ENCODE measurements at regions not wholly inside any gene's neighbourhood (a gene's known extent, or its start where the extent isn't known, plus 50 kb on each side); places are given as distances from the start of the nearest gene placed in this dataset.

- Mint-ChIP-seq H3K27me3 (ENCODE audit: low read depth) (peaks cover 3% of the 10 kb centered on the region), H3K4me3 (ENCODE audit: low read depth) (no peak overlapping the region)
These were observed 280.9 kb upstream of the SIX2 start for GRCh38 chr2:45289997-45290709.

GRCh38 chr2:45288532-45289417 is 279.5 kb upstream of the SIX2 start:
- Mint-ChIP-seq H3K4me3 (ENCODE audit: low read depth) (no peak overlapping the region), H3K9me3 (no peaks in the 10 kb centered on the region), H3K27ac (no peak overlapping the region), H3K27me3 (ENCODE audit: low read depth) (peaks cover 7% of the 10 kb centered on the region), H3K36me3 (ENCODE audit: low read depth) (no peaks in the 10 kb centered on the region), H3K4me1 (ENCODE audit: low read depth) (peaks cover 10% of the 10 kb centered on the region)
- DNase-seq (ENCODE audit: low spot score): no peak
- intact Hi-C loops (cut with micrococcal nuclease): no loop called here

More at GRCh38 chr2:45289997-45290709, 280.9 kb upstream of the SIX2 start:
- Mint-ChIP-seq H3K27ac (no peak overlapping the region), H3K4me1 (ENCODE audit: low read depth) (peaks cover 10% of the 10 kb centered on the region), H3K9me3 (no peaks in the 10 kb centered on the region), H3K36me3 (ENCODE audit: low read depth) (no peaks in the 10 kb centered on the region)
- intact Hi-C loops (cut with micrococcal nuclease): no loop called here
- no peak for DNase-seq (ENCODE audit: low spot score)

- H3K27ac Mint-ChIP-seq: no peak overlapping the region
- peaks cover 8% of the 10 kb centered on the region for H3K4me1 Mint-ChIP-seq (ENCODE audit: low read depth)
- peaks cover 6% of the 10 kb centered on the region for H3K27me3 Mint-ChIP-seq (ENCODE audit: low read depth)
- H3K4me3 Mint-ChIP-seq (ENCODE audit: low read depth): no peak overlapping the region
- intact Hi-C loops (cut with micrococcal nuclease): no loop called here
- no peaks in the 10 kb centered on the region for H3K36me3 Mint-ChIP-seq (ENCODE audit: low read depth)
- no peaks in the 10 kb centered on the region for H3K9me3 Mint-ChIP-seq
- no peak for DNase-seq (ENCODE audit: low spot score)
These were observed 277.8 kb upstream of the SIX2 start for GRCh38 chr2:45287045-45287444.

GRCh38 chr2:45285771-45286390 is 276.6 kb upstream of the SIX2 start:
- DNase-seq (ENCODE audit: low spot score): no peak
- H3K36me3 Mint-ChIP-seq (ENCODE audit: low read depth): no peaks in the 10 kb centered on the region
- no peak overlapping the region for H3K27ac Mint-ChIP-seq
- H3K27me3 Mint-ChIP-seq (ENCODE audit: low read depth): peaks cover 6% of the 10 kb centered on the region
- intact Hi-C loops (cut with micrococcal nuclease): no loop called here
- no peak overlapping the region for H3K4me3 Mint-ChIP-seq (ENCODE audit: low read depth)
- peaks cover 8% of the 10 kb centered on the region for H3K4me1 Mint-ChIP-seq (ENCODE audit: low read depth)
- H3K9me3 Mint-ChIP-seq: no peaks in the 10 kb centered on the region

GRCh38 chr2:45285311-45285710 is 276.1 kb upstream of the SIX2 start:
- Mint-ChIP-seq H3K36me3 (ENCODE audit: low read depth) (no peaks in the 10 kb centered on the region), H3K27me3 (ENCODE audit: low read depth) (peaks cover 6% of the 10 kb centered on the region), H3K27ac (no peak overlapping the region), H3K4me3 (ENCODE audit: low read depth) (no peak overlapping the region), H3K4me1 (ENCODE audit: low read depth) (peaks cover 8% of the 10 kb centered on the region), H3K9me3 (no peaks in the 10 kb centered on the region)
- intact Hi-C loops (cut with micrococcal nuclease): no loop called here
- no peak for DNase-seq (ENCODE audit: low spot score)

- H3K36me3 Mint-ChIP-seq (ENCODE audit: low read depth): no peaks in the 10 kb centered on the region
These were observed 275.4 kb upstream of the SIX2 start for GRCh38 chr2:45284621-45284995.

GRCh38 chr2:45283764-45284620 is 274.7 kb upstream of the SIX2 start:
- Mint-ChIP-seq H3K27ac (no peak overlapping the region), H3K36me3 (ENCODE audit: low read depth) (no peaks in the 10 kb centered on the region), H3K4me1 (ENCODE audit: low read depth) (no peaks in the 10 kb centered on the region), H3K27me3 (ENCODE audit: low read depth) (peaks cover 8% of the 10 kb centered on the region), H3K9me3 (no peaks in the 10 kb centered on the region), H3K4me3 (ENCODE audit: low read depth) (no peak overlapping the region)
- intact Hi-C loops (cut with micrococcal nuclease): no loop called here
- no peak for DNase-seq (ENCODE audit: low spot score)

More at GRCh38 chr2:45284621-45284995, 275.4 kb upstream of the SIX2 start:
- no peak overlapping the region for H3K27ac Mint-ChIP-seq
- H3K27me3 Mint-ChIP-seq (ENCODE audit: low read depth): peaks cover 8% of the 10 kb centered on the region
- H3K4me3 Mint-ChIP-seq (ENCODE audit: low read depth): no peak overlapping the region
- H3K4me1 Mint-ChIP-seq (ENCODE audit: low read depth): peaks cover 3% of the 10 kb centered on the region
- no peaks in the 10 kb centered on the region for H3K9me3 Mint-ChIP-seq
- intact Hi-C loops (cut with micrococcal nuclease): no loop called here
- DNase-seq (ENCODE audit: low spot score): no peak

GRCh38 chr2:45282646-45283045 is 273.4 kb upstream of the SIX2 start:
- no peak overlapping the region for H3K27ac Mint-ChIP-seq
- intact Hi-C loops (cut with micrococcal nuclease): no loop called here

GRCh38 chr2:45281311-45281710 is 272.1 kb upstream of the SIX2 start:
- no peaks in the 10 kb centered on the region for H3K36me3 Mint-ChIP-seq (ENCODE audit: low read depth)
- DNase-seq (ENCODE audit: low spot score): no peak
- peaks cover 13% of the 10 kb centered on the region for H3K27me3 Mint-ChIP-seq (ENCODE audit: low read depth)
- H3K4me3 Mint-ChIP-seq (ENCODE audit: low read depth): no peak overlapping the region
- intact Hi-C loops (cut with micrococcal nuclease): no loop called here
- no peaks in the 10 kb centered on the region for H3K9me3 Mint-ChIP-seq
- H3K27ac Mint-ChIP-seq: no peak overlapping the region
- H3K4me1 Mint-ChIP-seq (ENCODE audit: low read depth): no peaks in the 10 kb centered on the region

More at GRCh38 chr2:45282646-45283045, 273.4 kb upstream of the SIX2 start:
- no peaks in the 10 kb centered on the region for H3K4me1 Mint-ChIP-seq (ENCODE audit: low read depth)
- no peaks in the 10 kb centered on the region for H3K9me3 Mint-ChIP-seq
- H3K27me3 Mint-ChIP-seq (ENCODE audit: low read depth): peaks cover 12% of the 10 kb centered on the region
- no peak overlapping the region for H3K4me3 Mint-ChIP-seq (ENCODE audit: low read depth)
- no peaks in the 10 kb centered on the region for H3K36me3 Mint-ChIP-seq (ENCODE audit: low read depth)
- DNase-seq (ENCODE audit: low spot score): no peak

GRCh38 chr2:45280794-45281193 is 271.5 kb upstream of the SIX2 start:
- Mint-ChIP-seq H3K36me3 (ENCODE audit: low read depth) (no peaks in the 10 kb centered on the region), H3K27me3 (ENCODE audit: low read depth) (peaks cover 13% of the 10 kb centered on the region), H3K9me3 (no peaks in the 10 kb centered on the region), H3K4me3 (ENCODE audit: low read depth) (no peak overlapping the region), H3K27ac (no peak overlapping the region), H3K4me1 (ENCODE audit: low read depth) (no peaks in the 10 kb centered on the region)
- intact Hi-C loops (cut with micrococcal nuclease): no loop called here
- no peak for DNase-seq (ENCODE audit: low spot score)

GRCh38 chr2:45279356-45279755 is 270.1 kb upstream of the SIX2 start:
- no peak for DNase-seq (ENCODE audit: low spot score)
- H3K4me1 Mint-ChIP-seq (ENCODE audit: low read depth): no peaks in the 10 kb centered on the region
- intact Hi-C loops (cut with micrococcal nuclease): no loop called here
- no peaks in the 10 kb centered on the region for H3K9me3 Mint-ChIP-seq
- peaks cover 13% of the 10 kb centered on the region for H3K27me3 Mint-ChIP-seq (ENCODE audit: low read depth)
- H3K36me3 Mint-ChIP-seq (ENCODE audit: low read depth): no peaks in the 10 kb centered on the region
- no peak overlapping the region for H3K4me3 Mint-ChIP-seq (ENCODE audit: low read depth)
- H3K27ac Mint-ChIP-seq: no peak overlapping the region

- no peak overlapping the region for H3K27ac Mint-ChIP-seq
- no peaks in the 10 kb centered on the region for H3K9me3 Mint-ChIP-seq
- DNase-seq (ENCODE audit: low spot score): no peak
- no peaks in the 10 kb centered on the region for H3K36me3 Mint-ChIP-seq (ENCODE audit: low read depth)
- H3K4me1 Mint-ChIP-seq (ENCODE audit: low read depth): no peaks in the 10 kb centered on the region
- intact Hi-C loops (cut with micrococcal nuclease): no loop called here
- no peak overlapping the region for H3K4me3 Mint-ChIP-seq (ENCODE audit: low read depth)
- peaks cover 10% of the 10 kb centered on the region for H3K27me3 Mint-ChIP-seq (ENCODE audit: low read depth)
These were observed 269.3 kb upstream of the SIX2 start for GRCh38 chr2:45278365-45279078.

Measured in activated T-helper 2 cell treated with anti-CD3 and anti-CD28 coated beads, Interferon-gamma antibody, Interleukin-2, Interleukin-4, amounts not matched to agents 10 μg/mL and 5 μg/mL and 100 μg/mL, durations not matched to agents 14 hours and 24 hours and 36 hours (primary cell).